WTC11 (cell line): ENCODE measurements at regions not wholly inside any gene's neighbourhood (a gene's known extent, or its start where the extent isn't known, plus 50 kb on each side); places are given as distances from the start of the nearest gene placed in this dataset.

Experiments
- ZBTB21 ChIP-seq: sonication (generic); formaldehyde crosslinking; IDR thresholded peaks from 2 replicates; pipeline ENCODE4 v1.8.1; 2023; ENCODE audit warnings: mild to moderate bottlenecking, missing genetic modification reagents, borderline replicate concordance
- TF ChIP-seq, protein P1 (sequence below): fragments of 200-600 bp; IDR thresholded peaks from 2 replicates; pipeline ENCODE4 v1.8.0; 2022; ENCODE audit warnings: antibody characterized with exemption
- TF ChIP-seq, protein P2 (sequence below): sonication (generic); formaldehyde crosslinking; IDR thresholded peaks from 2 replicates; pipeline ENCODE4 v1.8.1; 2023; ENCODE audit warnings: mild to moderate bottlenecking, missing genetic modification reagents
- TF ChIP-seq, protein P3 (sequence below): fragments of 250-450 bp; sonication (Bioruptor Pico); IDR thresholded peaks from 2 replicates; pipeline ENCODE4 v1.9.0; 2021; ENCODE audit warnings: mild to moderate bottlenecking, borderline replicate concordance
- TF ChIP-seq, protein P4 (sequence below): sonication (generic); formaldehyde crosslinking; IDR thresholded peaks from 2 replicates; pipeline ENCODE4 v1.8.1; 2022; ENCODE audit warnings: low read depth, mild to moderate bottlenecking, moderate library complexity, missing genetic modification reagents, borderline replicate concordance
- TF ChIP-seq, protein P5 (sequence below): sonication (generic); formaldehyde crosslinking; IDR thresholded peaks from 2 replicates; pipeline ENCODE4 v1.8.0; 2022; ENCODE audit warnings: mild to moderate bottlenecking, missing genetic modification reagents

DNA sequence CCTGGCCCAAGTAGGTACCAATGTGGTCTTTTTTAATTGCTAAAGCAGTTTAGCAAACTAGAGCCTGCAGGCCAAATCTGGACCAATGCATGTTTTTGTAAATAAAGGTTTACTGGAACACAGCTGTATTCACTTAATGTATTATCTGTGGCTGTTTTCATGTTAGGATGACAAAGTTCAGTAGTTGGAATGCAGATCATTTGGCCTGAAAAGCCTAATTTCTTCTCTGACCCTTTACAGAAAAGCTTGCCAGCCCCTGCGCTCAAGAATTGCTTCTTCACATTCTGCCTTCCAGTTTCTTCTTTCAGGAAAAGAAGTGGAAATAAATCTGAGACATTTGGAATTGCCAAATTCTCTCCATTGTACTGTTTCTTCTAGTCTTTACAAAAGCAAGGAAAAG is 90.0 kb upstream of the MC3R start:
- TF ChIP-seq, protein P1, sequence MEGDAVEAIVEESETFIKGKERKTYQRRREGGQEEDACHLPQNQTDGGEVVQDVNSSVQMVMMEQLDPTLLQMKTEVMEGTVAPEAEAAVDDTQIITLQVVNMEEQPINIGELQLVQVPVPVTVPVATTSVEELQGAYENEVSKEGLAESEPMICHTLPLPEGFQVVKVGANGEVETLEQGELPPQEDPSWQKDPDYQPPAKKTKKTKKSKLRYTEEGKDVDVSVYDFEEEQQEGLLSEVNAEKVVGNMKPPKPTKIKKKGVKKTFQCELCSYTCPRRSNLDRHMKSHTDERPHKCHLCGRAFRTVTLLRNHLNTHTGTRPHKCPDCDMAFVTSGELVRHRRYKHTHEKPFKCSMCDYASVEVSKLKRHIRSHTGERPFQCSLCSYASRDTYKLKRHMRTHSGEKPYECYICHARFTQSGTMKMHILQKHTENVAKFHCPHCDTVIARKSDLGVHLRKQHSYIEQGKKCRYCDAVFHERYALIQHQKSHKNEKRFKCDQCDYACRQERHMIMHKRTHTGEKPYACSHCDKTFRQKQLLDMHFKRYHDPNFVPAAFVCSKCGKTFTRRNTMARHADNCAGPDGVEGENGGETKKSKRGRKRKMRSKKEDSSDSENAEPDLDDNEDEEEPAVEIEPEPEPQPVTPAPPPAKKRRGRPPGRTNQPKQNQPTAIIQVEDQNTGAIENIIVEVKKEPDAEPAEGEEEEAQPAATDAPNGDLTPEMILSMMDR = no peak
- TF ChIP-seq, protein P2, sequence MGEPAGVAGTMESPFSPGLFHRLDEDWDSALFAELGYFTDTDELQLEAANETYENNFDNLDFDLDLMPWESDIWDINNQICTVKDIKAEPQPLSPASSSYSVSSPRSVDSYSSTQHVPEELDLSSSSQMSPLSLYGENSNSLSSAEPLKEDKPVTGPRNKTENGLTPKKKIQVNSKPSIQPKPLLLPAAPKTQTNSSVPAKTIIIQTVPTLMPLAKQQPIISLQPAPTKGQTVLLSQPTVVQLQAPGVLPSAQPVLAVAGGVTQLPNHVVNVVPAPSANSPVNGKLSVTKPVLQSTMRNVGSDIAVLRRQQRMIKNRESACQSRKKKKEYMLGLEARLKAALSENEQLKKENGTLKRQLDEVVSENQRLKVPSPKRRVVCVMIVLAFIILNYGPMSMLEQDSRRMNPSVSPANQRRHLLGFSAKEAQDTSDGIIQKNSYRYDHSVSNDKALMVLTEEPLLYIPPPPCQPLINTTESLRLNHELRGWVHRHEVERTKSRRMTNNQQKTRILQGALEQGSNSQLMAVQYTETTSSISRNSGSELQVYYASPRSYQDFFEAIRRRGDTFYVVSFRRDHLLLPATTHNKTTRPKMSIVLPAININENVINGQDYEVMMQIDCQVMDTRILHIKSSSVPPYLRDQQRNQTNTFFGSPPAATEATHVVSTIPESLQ (CRISPR knock-in tag) = no peak
- TF ChIP-seq, protein P3, sequence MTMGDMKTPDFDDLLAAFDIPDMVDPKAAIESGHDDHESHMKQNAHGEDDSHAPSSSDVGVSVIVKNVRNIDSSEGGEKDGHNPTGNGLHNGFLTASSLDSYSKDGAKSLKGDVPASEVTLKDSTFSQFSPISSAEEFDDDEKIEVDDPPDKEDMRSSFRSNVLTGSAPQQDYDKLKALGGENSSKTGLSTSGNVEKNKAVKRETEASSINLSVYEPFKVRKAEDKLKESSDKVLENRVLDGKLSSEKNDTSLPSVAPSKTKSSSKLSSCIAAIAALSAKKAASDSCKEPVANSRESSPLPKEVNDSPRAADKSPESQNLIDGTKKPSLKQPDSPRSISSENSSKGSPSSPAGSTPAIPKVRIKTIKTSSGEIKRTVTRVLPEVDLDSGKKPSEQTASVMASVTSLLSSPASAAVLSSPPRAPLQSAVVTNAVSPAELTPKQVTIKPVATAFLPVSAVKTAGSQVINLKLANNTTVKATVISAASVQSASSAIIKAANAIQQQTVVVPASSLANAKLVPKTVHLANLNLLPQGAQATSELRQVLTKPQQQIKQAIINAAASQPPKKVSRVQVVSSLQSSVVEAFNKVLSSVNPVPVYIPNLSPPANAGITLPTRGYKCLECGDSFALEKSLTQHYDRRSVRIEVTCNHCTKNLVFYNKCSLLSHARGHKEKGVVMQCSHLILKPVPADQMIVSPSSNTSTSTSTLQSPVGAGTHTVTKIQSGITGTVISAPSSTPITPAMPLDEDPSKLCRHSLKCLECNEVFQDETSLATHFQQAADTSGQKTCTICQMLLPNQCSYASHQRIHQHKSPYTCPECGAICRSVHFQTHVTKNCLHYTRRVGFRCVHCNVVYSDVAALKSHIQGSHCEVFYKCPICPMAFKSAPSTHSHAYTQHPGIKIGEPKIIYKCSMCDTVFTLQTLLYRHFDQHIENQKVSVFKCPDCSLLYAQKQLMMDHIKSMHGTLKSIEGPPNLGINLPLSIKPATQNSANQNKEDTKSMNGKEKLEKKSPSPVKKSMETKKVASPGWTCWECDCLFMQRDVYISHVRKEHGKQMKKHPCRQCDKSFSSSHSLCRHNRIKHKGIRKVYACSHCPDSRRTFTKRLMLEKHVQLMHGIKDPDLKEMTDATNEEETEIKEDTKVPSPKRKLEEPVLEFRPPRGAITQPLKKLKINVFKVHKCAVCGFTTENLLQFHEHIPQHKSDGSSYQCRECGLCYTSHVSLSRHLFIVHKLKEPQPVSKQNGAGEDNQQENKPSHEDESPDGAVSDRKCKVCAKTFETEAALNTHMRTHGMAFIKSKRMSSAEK (CRISPR knock-in tag) = no peak
- TF ChIP-seq, protein P4, sequence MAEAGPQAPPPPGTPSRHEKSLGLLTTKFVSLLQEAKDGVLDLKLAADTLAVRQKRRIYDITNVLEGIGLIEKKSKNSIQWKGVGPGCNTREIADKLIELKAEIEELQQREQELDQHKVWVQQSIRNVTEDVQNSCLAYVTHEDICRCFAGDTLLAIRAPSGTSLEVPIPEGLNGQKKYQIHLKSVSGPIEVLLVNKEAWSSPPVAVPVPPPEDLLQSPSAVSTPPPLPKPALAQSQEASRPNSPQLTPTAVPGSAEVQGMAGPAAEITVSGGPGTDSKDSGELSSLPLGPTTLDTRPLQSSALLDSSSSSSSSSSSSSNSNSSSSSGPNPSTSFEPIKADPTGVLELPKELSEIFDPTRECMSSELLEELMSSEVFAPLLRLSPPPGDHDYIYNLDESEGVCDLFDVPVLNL (CRISPR knock-in tag) = no peak
- TF ChIP-seq ZBTB21 (CRISPR knock-in tag) = no peak
- TF ChIP-seq, protein P5, sequence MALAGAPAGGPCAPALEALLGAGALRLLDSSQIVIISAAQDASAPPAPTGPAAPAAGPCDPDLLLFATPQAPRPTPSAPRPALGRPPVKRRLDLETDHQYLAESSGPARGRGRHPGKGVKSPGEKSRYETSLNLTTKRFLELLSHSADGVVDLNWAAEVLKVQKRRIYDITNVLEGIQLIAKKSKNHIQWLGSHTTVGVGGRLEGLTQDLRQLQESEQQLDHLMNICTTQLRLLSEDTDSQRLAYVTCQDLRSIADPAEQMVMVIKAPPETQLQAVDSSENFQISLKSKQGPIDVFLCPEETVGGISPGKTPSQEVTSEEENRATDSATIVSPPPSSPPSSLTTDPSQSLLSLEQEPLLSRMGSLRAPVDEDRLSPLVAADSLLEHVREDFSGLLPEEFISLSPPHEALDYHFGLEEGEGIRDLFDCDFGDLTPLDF (CRISPR knock-in tag) = no peak
